Transverse colon (tissue), 4 donors: ENCODE measurements at regions not wholly inside any gene's neighbourhood (a gene's known extent, or its start where the extent isn't known, plus 50 kb on each side); places are given as distances from the start of the nearest gene placed in this dataset.

Source experiments
- DNase-seq: peaks from one replicate; pipeline ENCODE4 v3.0.0-alpha.2; 2019
- H3K27ac ChIP-seq, 4 donors: fragments of 200-600 bp; sonication (generic); 2 replicates each; pipeline ENCODE4 v1.5.1; 2016 to 2018; ENCODE audit warnings: inconsistent platforms in 4 of 4
- H3K27me3 ChIP-seq: fragments of 200-600 bp; sonication (generic); 2 replicates; pipeline ENCODE4 v1.5.1; 2017; ENCODE audit warnings: inconsistent platforms
- H3K36me3 ChIP-seq, 4 donors: fragments of 200-600 bp; sonication (generic); 2 replicates each; pipeline ENCODE4 v1.5.1; 2017 to 2019; ENCODE audit warnings: inconsistent platforms in 4 of 4
- H3K4me1 ChIP-seq, 4 donors: fragments of 200-600 bp; sonication (generic); 2 replicates each; pipeline ENCODE4 v1.5.1; 2017 to 2020; ENCODE audit warnings: inconsistent platforms in 4 of 4
- H3K4me3 ChIP-seq, 4 donors: fragments of 200-600 bp; sonication (generic); 1 replicate in 1 of 4; 2 replicates in 3 of 4; pipeline versions ENCODE4 v1.5.1 to v1.6.1; 2017 to 2019; ENCODE audit warnings: inconsistent platforms in 4 of 4
- H3K9me3 ChIP-seq, 2 donors: fragments of 200-600 bp; sonication (generic); 2 replicates each; pipeline ENCODE4 v1.5.1; 2017 to 2019; ENCODE audit warnings: inconsistent platforms in 2 of 2
- EP300 ChIP-seq: sonication (generic); formaldehyde crosslinking; IDR thresholded peaks from one replicate; pipeline ENCODE4 v1.6.1; 2017; ENCODE audit warnings: antibody characterized with exemption, low read depth
- POLR2A ChIP-seq: fragments of 450-650 bp; IDR thresholded peaks from one replicate; pipeline ENCODE4 v1.6.1; 2016; ENCODE audit warnings: antibody characterized with exemption, mild to moderate bottlenecking, moderate library complexity
- POLR2AphosphoS5 ChIP-seq, 3 donors: sonication (generic); formaldehyde crosslinking; IDR thresholded peaks; one replicate each; pipeline ENCODE4 v1.6.1; 2016; ENCODE audit warnings: antibody characterized with exemption in 3 of 3
- WGBS, 2 donors: methylation state at CpG; one replicate each; pipeline ENCODE4 v1.1.5; 2018; ENCODE audit warnings: low coverage in 1 of 2; 5-methylcytosine and 5-hydroxymethylcytosine counted together
- in situ Hi-C, 4 donors: fragments of 200-750 bp; cut with MboI; loops; one replicate each; pipeline versions ENCODE4 v1.15.0 to v1.15.1; 2017; ENCODE audit warnings: low sequenced_read_pairs in 3 of 4, low pct_ligation_motif_present in 1 of 4, low pct_unique_long_range_greater_than_20kb in 1 of 4
- intact Hi-C: fragments of 100-400 bp; cut with DNase I; formaldehyde crosslinking; loops from one replicate; pipeline ENCODE4 v1.15.1; 2023; ENCODE audit warnings: low total_unique reads
- TF ChIP-seq, protein P1 (sequence below), 5 experiments: fragments of 200-600 bp in 3 of 5; fragments of 450-650 bp in 2 of 5; sonication (generic) in 3 of 5; IDR thresholded peaks; 1 replicate in 2 of 5; 2 replicates in 3 of 5; pipeline ENCODE4 v1.5.1; 2016 to 2017; ENCODE audit warnings: antibody characterized with exemption in 5 of 5, inconsistent platforms in 3 of 5, mild to moderate bottlenecking in 2 of 5, moderate library complexity in 1 of 5

DNA sequence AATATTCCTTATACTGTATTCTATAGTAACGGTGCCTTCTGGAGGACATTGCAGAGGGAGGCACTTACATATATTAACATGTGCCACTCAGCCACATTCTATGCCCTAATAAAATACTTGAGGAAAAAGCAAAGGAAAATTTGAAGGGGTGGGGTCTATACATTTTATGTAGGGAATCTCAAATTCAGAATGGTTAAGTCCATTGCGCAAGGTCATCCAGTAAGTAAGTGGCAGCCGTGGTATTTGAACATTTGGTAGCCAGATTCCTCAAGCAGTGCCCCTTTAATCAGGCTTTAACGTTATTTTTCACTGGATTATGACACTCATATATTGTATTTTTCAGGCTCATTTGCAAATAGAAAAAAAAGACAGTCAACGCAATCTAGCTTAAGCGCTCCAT, 738.3 kb downstream of the DOK5 start:
- intact Hi-C loops (no loop called here), in situ Hi-C loops (no loop called here)
- no peak for DNase-seq
- TF ChIP-seq POLR2AphosphoS5 (IDR thresholded peaks at IDR 0.05) (no peak), POLR2A (no peak), EP300 (no peak)
- TF ChIP-seq, protein P1, sequence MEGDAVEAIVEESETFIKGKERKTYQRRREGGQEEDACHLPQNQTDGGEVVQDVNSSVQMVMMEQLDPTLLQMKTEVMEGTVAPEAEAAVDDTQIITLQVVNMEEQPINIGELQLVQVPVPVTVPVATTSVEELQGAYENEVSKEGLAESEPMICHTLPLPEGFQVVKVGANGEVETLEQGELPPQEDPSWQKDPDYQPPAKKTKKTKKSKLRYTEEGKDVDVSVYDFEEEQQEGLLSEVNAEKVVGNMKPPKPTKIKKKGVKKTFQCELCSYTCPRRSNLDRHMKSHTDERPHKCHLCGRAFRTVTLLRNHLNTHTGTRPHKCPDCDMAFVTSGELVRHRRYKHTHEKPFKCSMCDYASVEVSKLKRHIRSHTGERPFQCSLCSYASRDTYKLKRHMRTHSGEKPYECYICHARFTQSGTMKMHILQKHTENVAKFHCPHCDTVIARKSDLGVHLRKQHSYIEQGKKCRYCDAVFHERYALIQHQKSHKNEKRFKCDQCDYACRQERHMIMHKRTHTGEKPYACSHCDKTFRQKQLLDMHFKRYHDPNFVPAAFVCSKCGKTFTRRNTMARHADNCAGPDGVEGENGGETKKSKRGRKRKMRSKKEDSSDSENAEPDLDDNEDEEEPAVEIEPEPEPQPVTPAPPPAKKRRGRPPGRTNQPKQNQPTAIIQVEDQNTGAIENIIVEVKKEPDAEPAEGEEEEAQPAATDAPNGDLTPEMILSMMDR (IDR thresholded peaks at IDR 0.05): no peak
- no peaks in the 10 kb centered on the region for H3K27me3 ChIP-seq
- H3K36me3 ChIP-seq: no peaks in the 10 kb centered on the region
- 78 to 82% methylated on average over 6 of the region's 6 CpGs for WGBS, 2 donors
- no peak overlapping the region for H3K27ac ChIP-seq
- no peaks in the 10 kb centered on the region for H3K4me1 ChIP-seq
- no peaks in the 10 kb centered on the region for H3K9me3 ChIP-seq
- H3K4me3 ChIP-seq: no peak overlapping the region

DNA sequence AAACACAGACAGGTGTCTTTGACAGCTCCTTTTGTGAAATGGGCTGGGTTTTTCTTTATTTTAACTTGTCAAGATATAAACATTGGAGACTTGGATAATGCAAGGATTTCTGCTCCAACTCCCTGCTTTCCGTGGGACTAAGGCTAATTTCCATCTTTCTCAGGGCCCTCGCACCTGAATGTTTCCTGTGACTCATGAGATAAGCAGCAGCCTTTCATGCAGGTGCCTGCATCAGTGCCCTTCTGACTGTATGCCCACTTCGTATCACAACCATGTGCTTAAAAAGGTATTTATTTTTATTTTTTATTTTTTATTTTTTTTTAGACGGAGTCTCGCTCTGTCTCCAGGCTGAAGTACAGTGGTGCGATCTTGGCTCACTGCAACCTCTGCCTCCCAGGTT, 736.1 kb downstream of the DOK5 start:
- H3K4me1 ChIP-seq: no peaks in the 10 kb centered on the region
- TF ChIP-seq POLR2A (no peak), EP300 (no peak), POLR2AphosphoS5 (IDR thresholded peaks at IDR 0.05) (no peak)
- TF ChIP-seq, protein P1 (IDR thresholded peaks at IDR 0.05): no peak
- H3K27ac ChIP-seq: no peak overlapping the region
- H3K27me3 ChIP-seq: no peaks in the 10 kb centered on the region
- no peaks in the 10 kb centered on the region for H3K36me3 ChIP-seq
- DNase-seq: no peak
- H3K4me3 ChIP-seq: no peak overlapping the region
- no peaks in the 10 kb centered on the region for H3K9me3 ChIP-seq
- in situ Hi-C loops: no loop called here
- intact Hi-C loops: no loop called here
- whole genome bisulfite sequencing, 2 donors: 60 to 76% methylated on average over 1 to 6 of the region's 6 CpGs

DNA sequence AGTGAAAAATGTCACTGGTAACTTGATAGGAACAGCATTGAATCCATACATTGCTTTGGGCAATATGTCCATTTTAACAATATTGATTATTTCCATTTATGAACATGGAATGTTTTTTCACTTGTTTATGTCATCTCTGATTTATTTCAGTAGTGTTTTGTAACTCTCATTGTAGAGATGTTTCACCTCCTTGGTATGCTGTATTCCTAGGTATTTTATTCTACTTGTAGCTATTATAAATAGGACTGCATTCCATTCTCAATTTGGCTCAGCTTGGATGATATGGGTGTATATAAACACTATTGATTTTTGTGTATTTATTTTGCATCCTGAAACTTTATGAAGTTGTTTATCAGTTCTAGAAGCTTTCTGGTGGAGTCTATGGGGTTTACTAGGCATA, 730.3 kb downstream of the DOK5 start:
- intact Hi-C loops: no loop called here

DNA sequence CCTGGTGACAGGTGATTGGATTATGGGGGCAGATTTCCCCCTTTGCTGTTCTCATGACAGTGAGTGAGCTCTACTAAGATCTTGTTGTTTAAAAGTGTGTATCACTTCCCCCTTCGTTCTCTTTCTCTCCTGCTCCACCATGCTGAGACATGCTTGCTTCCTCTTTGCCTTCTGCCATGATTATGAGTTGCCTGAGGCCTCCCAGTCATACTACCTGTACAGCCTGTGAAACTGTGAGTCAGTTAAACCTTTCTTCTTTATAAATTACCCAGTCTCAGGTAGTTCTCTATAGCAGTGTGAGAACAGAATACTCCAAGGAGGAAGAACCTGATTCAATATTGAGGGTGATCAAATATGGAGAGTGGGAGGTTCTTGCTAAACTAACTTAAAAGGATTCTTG, 724.9 kb downstream of the DOK5 start:
- H3K27ac ChIP-seq: no peak overlapping the region
- H3K4me3 ChIP-seq: no peak overlapping the region
- TF ChIP-seq, protein P1 (IDR thresholded peaks at IDR 0.05): no peak
- TF ChIP-seq POLR2A (no peak), EP300 (no peak), POLR2AphosphoS5 (IDR thresholded peaks at IDR 0.05) (no peak)
- in situ Hi-C loops: no loop called here
- H3K36me3 ChIP-seq: no peaks in the 10 kb centered on the region
- H3K4me1 ChIP-seq: no peaks in the 10 kb centered on the region
- H3K9me3 ChIP-seq: no peaks in the 10 kb centered on the region
- 80 to 93% methylated on average over 1 of the region's 1 CpG for WGBS, 2 donors
- DNase-seq: no peak
- no peaks in the 10 kb centered on the region for H3K27me3 ChIP-seq
- intact Hi-C loops: no loop called here

More for the DNA sequence above, 730.3 kb downstream of the DOK5 start:
- no peaks in the 10 kb centered on the region for H3K9me3 ChIP-seq
- in situ Hi-C loops: no loop called here
- H3K27ac ChIP-seq: no peak overlapping the region
- DNase-seq: no peak
- H3K27me3 ChIP-seq: no peaks in the 10 kb centered on the region
- no peaks in the 10 kb centered on the region for H3K4me1 ChIP-seq
- H3K36me3 ChIP-seq: no peaks in the 10 kb centered on the region
- no peak overlapping the region for H3K4me3 ChIP-seq
- TF ChIP-seq, protein P1 (IDR thresholded peaks at IDR 0.05): no peak
- TF ChIP-seq POLR2A: no peak
- TF ChIP-seq POLR2AphosphoS5 (IDR thresholded peaks at IDR 0.05): no peak
- no peak for TF ChIP-seq EP300
